HEK293T (cell line): ENCODE measurements at regions not wholly inside any gene's neighbourhood (a gene's known extent, or its start where the extent isn't known, plus 50 kb on each side); places are given as distances from the start of the nearest gene placed in this dataset.

Experiments used
- CTCF ChIA-PET: fragments of 350-600 bp; formaldehyde crosslinking; extraction: SDS; loops from one replicate; lab custom pipeline; 2021; ENCODE audit warnings: antibody characterized with exemption, inconsistent platforms; lab: Yijun Ruan, JAX
- POLR2A ChIA-PET: fragments of 350-600 bp; formaldehyde crosslinking; extraction: SDS; loops from one replicate; lab custom pipeline; 2020; ENCODE audit warnings: antibody characterized with exemption, inconsistent platforms; lab: Yijun Ruan, JAX
- DNase-seq: peaks from one replicate; pipeline ENCODE4 v3.0.0; 2012; ENCODE audit warnings: mixed read lengths; ENCODE audit errors: extremely low spot score
- ELF4 ChIP-seq: fragments of 450-650 bp; IDR thresholded peaks from 2 replicates; pipeline ENCODE4 v1.6.1; 2017; ENCODE audit warnings: antibody characterized with exemption
- LEF1 ChIP-seq: fragments of 450-650 bp; IDR thresholded peaks from 2 replicates; pipeline ENCODE4 v1.6.1; 2017; ENCODE audit warnings: mild to moderate bottlenecking, borderline replicate concordance
- PKNOX1 ChIP-seq: fragments of 450-650 bp; IDR thresholded peaks from 2 replicates; pipeline ENCODE4 v1.6.1; 2016
- ZNF384 ChIP-seq: fragments of 450-650 bp; IDR thresholded peaks from 2 replicates; pipeline ENCODE4 v1.6.1; 2016

- DNase-seq: no peak
- ChIA-PET POLR2A (no interaction called here), CTCF (no interaction called here)
- TF ChIP-seq LEF1 (no peak), ELF4 (no peak), PKNOX1 (no peak), ZNF384 (no peak)
Measured at GRCh38 chr6:82841309-82841708, 224.3 kb downstream of the UBE3D start.
